Hepatocyte (in vitro differentiated cells): ENCODE measurements at regions not wholly inside any gene's neighbourhood (a gene's known extent, or its start where the extent isn't known, plus 50 kb on each side); places are given as distances from the start of the nearest gene placed in this dataset.

ENCODE experiments used
- DNase-seq: peaks from one replicate; pipeline ENCODE4 v3.0.0-alpha.2; 2016; ENCODE audit warnings: low spot score
- H2AFZ ChIP-seq: fragments of 200-600 bp; sonication (generic); 2 replicates; pipeline ENCODE4 v1.6.0; 2016; ENCODE audit warnings: antibody characterized with exemption, mild to moderate bottlenecking
- H3K27ac ChIP-seq: fragments of 200-600 bp; sonication (generic); 2 replicates; pipeline ENCODE4 v1.5.1; 2016; ENCODE audit warnings: mild to moderate bottlenecking
- H3K27me3 ChIP-seq: fragments of 200-600 bp; sonication (generic); 2 replicates; pipeline ENCODE4 v1.6.1; 2016
- H3K36me3 ChIP-seq: fragments of 200-600 bp; sonication (generic); replicated peaks from 2 replicates; pipeline ENCODE4 v1.5.1; 2016; ENCODE audit warnings: low read depth; ENCODE audit not compliant: insufficient read depth
- H3K4me1 ChIP-seq: fragments of 200-600 bp; sonication (generic); 2 replicates; pipeline ENCODE4 v1.5.1; 2016; ENCODE audit warnings: mild to moderate bottlenecking, moderate library complexity; ENCODE audit not compliant: insufficient read depth
- H3K4me2 ChIP-seq: fragments of 200-600 bp; sonication (generic); 2 replicates; pipeline ENCODE4 v1.6.0; 2016
- H3K4me3 ChIP-seq: fragments of 200-600 bp; sonication (generic); 2 replicates; pipeline ENCODE4 v1.5.1; 2016; ENCODE audit warnings: mild to moderate bottlenecking
- H3K79me2 ChIP-seq: fragments of 200-600 bp; sonication (generic); 2 replicates; pipeline ENCODE4 v1.6.0; 2017; ENCODE audit warnings: mild to moderate bottlenecking
- H3K9me2 ChIP-seq: fragments of 200-600 bp; sonication (generic); replicated peaks from 2 replicates; pipeline ENCODE4 v1.6.0; 2017; ENCODE audit warnings: mild to moderate bottlenecking; ENCODE audit not compliant: insufficient read depth
- H3K9me3 ChIP-seq: fragments of 200-600 bp; sonication (generic); 2 replicates; pipeline ENCODE4 v1.5.1; 2016; ENCODE audit warnings: low read depth, mild to moderate bottlenecking
- H4K20me1 ChIP-seq: fragments of 200-600 bp; sonication (generic); 2 replicates; pipeline ENCODE4 v1.6.0; 2016; ENCODE audit warnings: mild to moderate bottlenecking; ENCODE audit not compliant: insufficient read depth, poor library complexity, severe bottlenecking
- EZH2 ChIP-seq: fragments of 200-600 bp; sonication (generic); IDR thresholded peaks from 2 replicates; pipeline ENCODE4 v1.6.1; 2016; ENCODE audit warnings: antibody characterized with exemption, mild to moderate bottlenecking, borderline replicate concordance
- EZH2phosphoT487 ChIP-seq: fragments of 200-600 bp; sonication (generic); IDR thresholded peaks from one replicate; pipeline ENCODE4 v1.6.1; 2018; ENCODE audit warnings: antibody characterized with exemption, mild to moderate bottlenecking, low read depth, moderate library complexity; ENCODE audit not compliant: unreplicated experiment, severe bottlenecking
- WGBS: methylation state at CpG from one replicate; pipeline ENCODE4 v1.1.6; 2016; ENCODE audit warnings: low lambda C conversion rate; ENCODE audit errors: missing lambda C conversion rate; 5-methylcytosine and 5-hydroxymethylcytosine counted together
- TF ChIP-seq, protein P1 (sequence below): fragments of 200-600 bp; sonication (generic); IDR thresholded peaks from 2 replicates; pipeline ENCODE4 v1.5.1; 2016; ENCODE audit warnings: antibody characterized with exemption, mild to moderate bottlenecking; ENCODE audit not compliant: poor library complexity

DNA sequence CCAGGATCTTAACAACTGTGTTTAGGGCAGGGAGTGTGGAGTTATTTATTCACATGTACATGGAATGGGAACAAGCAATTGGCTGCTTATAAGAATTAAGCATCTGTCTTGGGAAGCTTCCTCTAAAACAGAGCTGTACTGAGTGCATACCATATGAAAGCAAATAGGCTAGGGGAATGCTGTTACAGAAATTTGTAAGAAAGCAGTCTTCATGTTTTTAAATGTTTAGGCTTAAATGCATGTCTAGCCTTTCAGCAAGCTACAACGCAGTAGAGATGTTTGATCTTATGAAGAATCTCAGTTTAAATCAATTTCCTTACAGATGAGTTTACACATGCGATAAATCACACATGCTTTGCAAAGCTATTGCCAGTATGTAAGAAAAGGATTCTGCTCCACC, 123.1 kb upstream of the MID1 start:
- no peaks in the 10 kb centered on the region for H4K20me1 ChIP-seq
- H3K27me3 ChIP-seq, result no peaks in the 10 kb centered on the region
- no peaks in the 10 kb centered on the region for H3K9me2 ChIP-seq
- H3K27ac ChIP-seq, result no peak overlapping the region
- TF ChIP-seq EZH2 (no peak), EZH2phosphoT487 (no peak)
- TF ChIP-seq, protein P1, sequence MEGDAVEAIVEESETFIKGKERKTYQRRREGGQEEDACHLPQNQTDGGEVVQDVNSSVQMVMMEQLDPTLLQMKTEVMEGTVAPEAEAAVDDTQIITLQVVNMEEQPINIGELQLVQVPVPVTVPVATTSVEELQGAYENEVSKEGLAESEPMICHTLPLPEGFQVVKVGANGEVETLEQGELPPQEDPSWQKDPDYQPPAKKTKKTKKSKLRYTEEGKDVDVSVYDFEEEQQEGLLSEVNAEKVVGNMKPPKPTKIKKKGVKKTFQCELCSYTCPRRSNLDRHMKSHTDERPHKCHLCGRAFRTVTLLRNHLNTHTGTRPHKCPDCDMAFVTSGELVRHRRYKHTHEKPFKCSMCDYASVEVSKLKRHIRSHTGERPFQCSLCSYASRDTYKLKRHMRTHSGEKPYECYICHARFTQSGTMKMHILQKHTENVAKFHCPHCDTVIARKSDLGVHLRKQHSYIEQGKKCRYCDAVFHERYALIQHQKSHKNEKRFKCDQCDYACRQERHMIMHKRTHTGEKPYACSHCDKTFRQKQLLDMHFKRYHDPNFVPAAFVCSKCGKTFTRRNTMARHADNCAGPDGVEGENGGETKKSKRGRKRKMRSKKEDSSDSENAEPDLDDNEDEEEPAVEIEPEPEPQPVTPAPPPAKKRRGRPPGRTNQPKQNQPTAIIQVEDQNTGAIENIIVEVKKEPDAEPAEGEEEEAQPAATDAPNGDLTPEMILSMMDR, result no peak
- H3K4me3 ChIP-seq, result no peak overlapping the region
- H3K4me2 ChIP-seq, result no peak overlapping the region
- no peak overlapping the region for H2AFZ ChIP-seq
- 78% methylated on average over 2 of the region's 2 CpGs for WGBS
- no peaks in the 10 kb centered on the region for H3K79me2 ChIP-seq
- H3K36me3 ChIP-seq, result no peaks in the 10 kb centered on the region
- no peak for DNase-seq
- no peaks in the 10 kb centered on the region for H3K9me3 ChIP-seq
- no peaks in the 10 kb centered on the region for H3K4me1 ChIP-seq

DNA sequence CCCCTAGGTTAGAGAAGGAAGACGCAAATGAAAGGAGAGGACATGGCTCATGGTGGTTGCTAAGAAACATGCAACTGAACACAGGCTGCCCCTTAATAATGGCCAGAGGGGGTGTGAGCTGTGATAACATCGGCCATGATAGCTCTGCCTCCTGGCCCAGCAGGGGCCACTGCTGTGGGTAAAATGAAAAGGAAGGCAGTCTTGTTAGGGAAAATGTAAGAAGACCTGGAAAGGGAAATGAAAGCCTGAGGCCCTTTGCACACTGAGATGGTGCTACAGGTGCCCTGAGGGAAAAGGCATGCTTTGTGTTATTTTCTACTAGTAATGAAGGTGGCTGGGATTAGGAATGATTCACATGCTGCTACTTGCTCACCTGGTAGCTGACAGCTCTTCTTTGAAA, 123.6 kb upstream of the MID1 start:
- TF ChIP-seq, protein P1, result no peak
- no peak for TF ChIP-seq EZH2phosphoT487
- TF ChIP-seq EZH2, result no peak
- Histone ChIP-seq H4K20me1 (no peaks in the 10 kb centered on the region), H3K4me1 (no peaks in the 10 kb centered on the region), H3K79me2 (no peaks in the 10 kb centered on the region), H3K36me3 (no peaks in the 10 kb centered on the region), H2AFZ (no peak overlapping the region), H3K4me2 (no peak overlapping the region), H3K27me3 (no peaks in the 10 kb centered on the region), H3K9me3 (no peaks in the 10 kb centered on the region), H3K4me3 (no peak overlapping the region), H3K9me2 (no peaks in the 10 kb centered on the region), H3K27ac (no peak overlapping the region)
- WGBS, result 68% methylated on average over 2 of the region's 2 CpGs
- DNase-seq, result no peak

DNA sequence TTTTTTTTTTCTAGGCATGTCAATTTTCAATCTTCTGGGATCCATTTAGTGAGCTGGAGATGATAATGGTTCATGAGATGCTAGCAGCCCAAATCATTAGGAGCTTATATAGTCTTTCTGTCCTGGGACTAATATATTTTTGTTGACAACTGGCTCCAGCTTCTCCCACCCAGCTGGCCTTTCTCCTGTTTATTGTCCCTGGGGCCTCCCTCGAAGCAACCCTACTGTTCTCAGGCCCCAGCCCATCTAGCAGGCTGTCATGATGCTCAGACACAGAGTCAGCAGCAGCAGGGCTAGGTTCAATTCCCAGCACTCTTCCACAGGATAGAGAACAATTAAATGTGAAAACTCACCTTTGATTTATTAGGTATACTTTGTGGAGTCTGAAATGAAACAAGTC, 127.6 kb upstream of the MID1 start:
- DNase-seq, result no peak
- WGBS, result 45% methylated on average over 1 of the region's 1 CpG
- no peak overlapping the region for H3K4me2 ChIP-seq
- no peak overlapping the region for H3K27ac ChIP-seq
- no peaks in the 10 kb centered on the region for H3K9me3 ChIP-seq
- no peaks in the 10 kb centered on the region for H3K4me1 ChIP-seq
- H4K20me1 ChIP-seq, result no peaks in the 10 kb centered on the region
- no peaks in the 10 kb centered on the region for H3K27me3 ChIP-seq
- no peaks in the 10 kb centered on the region for H3K36me3 ChIP-seq
- H3K79me2 ChIP-seq, result no peaks in the 10 kb centered on the region
- H2AFZ ChIP-seq, result no peak overlapping the region
- TF ChIP-seq EZH2phosphoT487 (no peak), EZH2 (no peak)
- TF ChIP-seq, protein P1, result no peak
- H3K4me3 ChIP-seq, result no peak overlapping the region
- no peaks in the 10 kb centered on the region for H3K9me2 ChIP-seq

DNA sequence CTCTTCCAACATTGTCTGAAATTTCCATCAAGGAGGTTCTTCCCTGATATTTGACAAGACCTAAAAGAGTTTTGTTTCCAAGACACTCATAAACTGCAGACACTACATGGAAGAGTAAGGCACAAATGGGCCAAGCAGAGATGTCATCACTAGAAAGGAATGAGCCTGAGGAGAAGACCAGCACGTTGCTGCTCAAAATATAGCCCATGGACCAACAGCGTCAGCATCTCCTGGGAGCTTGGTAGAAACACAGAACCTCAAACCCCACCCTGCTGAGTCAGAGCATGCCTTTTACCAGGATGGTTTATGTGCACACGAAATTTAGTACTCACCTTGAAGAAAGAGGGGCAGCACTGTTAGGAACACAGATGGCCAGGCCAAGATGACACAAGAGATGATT, 128.7 kb upstream of the MID1 start:
- no peak overlapping the region for H3K4me2 ChIP-seq
- WGBS, result 44% methylated on average over 3 of the region's 3 CpGs
- no peaks in the 10 kb centered on the region for H3K9me2 ChIP-seq
- H3K27ac ChIP-seq, result no peak overlapping the region
- H4K20me1 ChIP-seq, result no peaks in the 10 kb centered on the region
- no peak for DNase-seq
- no peaks in the 10 kb centered on the region for H3K27me3 ChIP-seq
- no peaks in the 10 kb centered on the region for H3K36me3 ChIP-seq
- H3K9me3 ChIP-seq, result no peaks in the 10 kb centered on the region
- H3K79me2 ChIP-seq, result no peaks in the 10 kb centered on the region
- H2AFZ ChIP-seq, result no peak overlapping the region
- TF ChIP-seq EZH2phosphoT487 (no peak), EZH2 (no peak)
- TF ChIP-seq, protein P1, result no peak
- H3K4me3 ChIP-seq, result no peak overlapping the region
- no peaks in the 10 kb centered on the region for H3K4me1 ChIP-seq
